ENCODE measurements at regions not wholly inside any gene's neighbourhood (a gene's known extent, or its start where the extent isn't known, plus 50 kb on each side); places are given as distances from the start of the nearest gene placed in this dataset.

DNA sequence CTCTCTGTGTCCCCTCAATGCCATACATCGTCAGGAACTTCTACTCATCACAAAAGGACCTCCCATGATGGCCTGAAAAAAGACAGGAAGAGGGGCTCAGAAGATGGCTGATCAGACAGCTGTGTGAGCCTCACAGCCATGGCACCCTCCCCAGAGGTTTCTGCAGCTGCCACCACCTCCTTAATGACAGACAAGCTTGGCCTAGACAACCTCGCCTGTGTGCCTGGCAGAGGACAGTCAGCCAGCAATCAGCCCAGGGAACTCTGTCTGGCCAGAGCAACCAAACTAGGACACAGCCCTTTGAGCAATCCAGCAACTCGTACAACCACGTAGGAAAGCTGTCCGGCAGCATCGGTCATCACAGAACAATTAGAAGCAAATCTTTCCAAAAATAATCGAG is 54.2 kb upstream of the MED9 start:
- Histone ChIP-seq H2BK5ac (ENCODE audit: low read length) (peak overlapping the region; percentile 59), H2BK120ac (ENCODE audit: low read depth, low read length) (no peak overlapping the region), H3K9ac (ENCODE audit: low read depth, low read length, poor library complexity) (no peak overlapping the region), H4K91ac (ENCODE audit: low read depth, low read length, poor library complexity) (no peak overlapping the region), H3K4me1 (ENCODE audit: control insufficient read depth in 2 of 2, insufficient read depth in 1 of 2, low read depth in 1 of 2, low read length in 2 of 2) (no peaks in the 10 kb centered on the region), H3K18ac (ENCODE audit: low read length) (no peak overlapping the region), H3K14ac (ENCODE audit: low read length) (no peak overlapping the region), H3K79me1 (ENCODE audit: low read depth, low read length) (no peaks in the 10 kb centered on the region), H3K23ac (ENCODE audit: low read depth, low read length, poor library complexity) (no peak overlapping the region), H3K27ac (replicated peaks; ENCODE audit: low read length) (no peak overlapping the region), H2BK15ac (ENCODE audit: low read length) (no peak overlapping the region), H3K36me3 (replicated peaks in 1 of 2; ENCODE audit: control insufficient read depth in 2 of 2, insufficient read depth in 2 of 2, low read length in 2 of 2) (peaks cover 0 to 1% of the 10 kb centered on the region in 2 donors), H3K4me2 (ENCODE audit: insufficient read depth, low read length, poor library complexity, severe bottlenecking) (no peak overlapping the region), H3K4ac (ENCODE audit: low read length) (no peak overlapping the region), H2AK5ac (ENCODE audit: low read depth, low read length) (no peak overlapping the region), H4K8ac (ENCODE audit: low read depth, low read length) (no peak overlapping the region), H3K27me3 (ENCODE audit: control insufficient read depth in 3 of 3, insufficient read depth in 3 of 3, low read depth in 1 of 3, low read length in 3 of 3) (peaks cover 0 to 8% (median 0%) of the 10 kb centered on the region in 3 experiments), H3K9me3 (replicated peaks in 1 of 2; ENCODE audit: control insufficient read depth in 2 of 2, insufficient read depth in 1 of 2, low read depth in 1 of 2, low read length in 2 of 2) (peaks cover 10 to 22% of the 10 kb centered on the region in 2 donors), H3K4me3 (ENCODE audit: low read length in 2 of 2) (no peak overlapping the region), H2BK12ac (ENCODE audit: low read length) (no peak overlapping the region), H2AFZ (ENCODE audit: low read length) (no peak overlapping the region)
- no peak for DNase-seq (ENCODE audit: low spot score)
- no CpG with 5 or more reads among the region's 7 CpGs for WGBS, 2 donors (ENCODE audit: extremely low coverage in 2 of 2, insufficient read length in 2 of 2, insufficient replicate concordance in 1 of 2)

DNA sequence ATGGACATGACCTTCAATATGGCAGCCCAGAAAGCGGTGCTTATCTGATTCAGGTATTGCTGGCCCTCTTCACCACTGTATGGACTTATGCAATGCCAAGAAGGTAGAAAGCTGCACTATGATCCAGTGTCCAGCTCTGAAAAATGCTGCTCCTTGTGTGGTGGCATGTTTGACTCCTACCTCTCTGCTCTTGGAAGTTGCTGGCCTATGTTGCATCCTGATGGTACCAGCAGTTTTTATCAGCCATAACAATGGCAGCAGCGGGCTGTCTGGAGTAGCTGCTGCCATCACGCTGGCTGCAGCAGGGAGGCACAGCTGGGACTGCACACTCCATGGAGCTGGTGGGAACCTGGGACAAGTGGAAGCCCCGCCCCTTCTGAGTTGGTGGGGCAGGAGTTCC is 53.1 kb upstream of the MED9 start:
- no peak overlapping the region for H3K4me2 ChIP-seq (ENCODE audit: insufficient read depth, low read length, poor library complexity, severe bottlenecking)

DNA sequence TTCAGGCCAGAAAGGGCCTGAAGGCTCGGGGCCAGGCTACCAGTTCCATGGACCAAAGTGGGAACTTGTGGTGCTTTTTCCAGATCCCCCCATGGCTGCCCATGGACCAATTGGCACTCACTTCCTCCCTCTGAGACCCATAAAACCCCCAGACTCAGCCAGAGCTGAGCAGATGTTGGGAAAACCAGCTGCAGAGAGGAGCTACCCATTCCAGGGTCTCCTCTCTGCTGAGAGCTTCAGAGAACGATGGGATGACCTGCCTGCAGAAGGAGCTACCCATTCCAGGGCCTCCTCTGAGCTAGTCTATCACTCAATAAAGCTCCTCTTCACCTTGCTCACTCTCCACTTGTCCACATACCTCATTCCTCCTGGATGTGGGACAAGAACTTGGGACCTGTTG is 52.2 kb upstream of the MED9 start:
- no peak overlapping the region for H2BK15ac ChIP-seq (ENCODE audit: low read length)
- no peak overlapping the region for H2BK120ac ChIP-seq (ENCODE audit: low read depth, low read length)
- H3K14ac ChIP-seq (ENCODE audit: low read length) = no peak overlapping the region
- no peak overlapping the region for H3K18ac ChIP-seq (ENCODE audit: low read length)
- no peak overlapping the region for H3K23ac ChIP-seq (ENCODE audit: low read depth, low read length, poor library complexity)
- H3K79me1 ChIP-seq (ENCODE audit: low read depth, low read length) = no peaks in the 10 kb centered on the region
- H4K91ac ChIP-seq (ENCODE audit: low read depth, low read length, poor library complexity) = no peak overlapping the region
- H3K27me3 ChIP-seq (ENCODE audit: control insufficient read depth in 3 of 3, insufficient read depth in 3 of 3, low read depth in 1 of 3, low read length in 3 of 3) = peaks cover 0 to 8% (median 0%) of the 10 kb centered on the region in 3 experiments
- no peak overlapping the region for H3K4me3 ChIP-seq (ENCODE audit: low read length in 2 of 2)
- no peak overlapping the region for H3K4me2 ChIP-seq (ENCODE audit: insufficient read depth, low read length, poor library complexity, severe bottlenecking)
- no peak overlapping the region for H2AK5ac ChIP-seq (ENCODE audit: low read depth, low read length)
- no peak overlapping the region for H3K27ac ChIP-seq (replicated peaks; ENCODE audit: low read length)
- peaks cover 0 to 1% of the 10 kb centered on the region in 2 donors for H3K36me3 ChIP-seq (replicated peaks in 1 of 2; ENCODE audit: control insufficient read depth in 2 of 2, insufficient read depth in 2 of 2, low read length in 2 of 2)
- no peaks in the 10 kb centered on the region for H3K4me1 ChIP-seq (ENCODE audit: control insufficient read depth in 2 of 2, insufficient read depth in 1 of 2, low read depth in 1 of 2, low read length in 2 of 2)
- H3K9ac ChIP-seq (ENCODE audit: low read depth, low read length, poor library complexity) = no peak overlapping the region
- no peak overlapping the region for H4K8ac ChIP-seq (ENCODE audit: low read depth, low read length)
- H2BK5ac ChIP-seq (ENCODE audit: low read length) = no peak overlapping the region
- DNase-seq (ENCODE audit: low spot score) = no peak
- no CpG with 5 or more reads among the region's 2 CpGs for WGBS, 2 donors (ENCODE audit: extremely low coverage in 2 of 2, insufficient read length in 2 of 2, insufficient replicate concordance in 1 of 2)
- peaks cover 10 to 22% of the 10 kb centered on the region in 2 donors for H3K9me3 ChIP-seq (replicated peaks in 1 of 2; ENCODE audit: control insufficient read depth in 2 of 2, insufficient read depth in 1 of 2, low read depth in 1 of 2, low read length in 2 of 2)
- no peak overlapping the region for H3K4ac ChIP-seq (ENCODE audit: low read length)
- no peak overlapping the region for H2BK12ac ChIP-seq (ENCODE audit: low read length)
- no peak overlapping the region for H2AFZ ChIP-seq (ENCODE audit: low read length)

More for the DNA sequence above, 53.1 kb upstream of the MED9 start:
- H2BK5ac ChIP-seq (ENCODE audit: low read length) = no peak overlapping the region
- H3K4ac ChIP-seq (ENCODE audit: low read length) = no peak overlapping the region
- no peak overlapping the region for H4K91ac ChIP-seq (ENCODE audit: low read depth, low read length, poor library complexity)
- no peak for DNase-seq (ENCODE audit: low spot score)
- no peak overlapping the region for H3K27ac ChIP-seq (replicated peaks; ENCODE audit: low read length)
- H2BK120ac ChIP-seq (ENCODE audit: low read depth, low read length) = no peak overlapping the region
- H3K23ac ChIP-seq (ENCODE audit: low read depth, low read length, poor library complexity) = no peak overlapping the region
- no peaks in the 10 kb centered on the region for H3K79me1 ChIP-seq (ENCODE audit: low read depth, low read length)
- peaks cover 0 to 8% (median 0%) of the 10 kb centered on the region in 3 experiments for H3K27me3 ChIP-seq (ENCODE audit: control insufficient read depth in 3 of 3, insufficient read depth in 3 of 3, low read depth in 1 of 3, low read length in 3 of 3)
- H3K14ac ChIP-seq (ENCODE audit: low read length) = no peak overlapping the region
- H2AK5ac ChIP-seq (ENCODE audit: low read depth, low read length) = peak overlapping the region; percentile 24
- no peak overlapping the region for H3K9ac ChIP-seq (ENCODE audit: low read depth, low read length, poor library complexity)
- peak overlapping the region; percentile 46 for H3K18ac ChIP-seq (ENCODE audit: low read length)
- H4K8ac ChIP-seq (ENCODE audit: low read depth, low read length) = no peak overlapping the region
- no peak overlapping the region for H2BK12ac ChIP-seq (ENCODE audit: low read length)
- peaks cover 10 to 22% of the 10 kb centered on the region in 2 donors for H3K9me3 ChIP-seq (replicated peaks in 1 of 2; ENCODE audit: control insufficient read depth in 2 of 2, insufficient read depth in 1 of 2, low read depth in 1 of 2, low read length in 2 of 2)
- no peak overlapping the region for H3K4me3 ChIP-seq (ENCODE audit: low read length in 2 of 2)
- H2AFZ ChIP-seq (ENCODE audit: low read length) = no peak overlapping the region
- peaks cover 0 to 1% of the 10 kb centered on the region in 2 donors for H3K36me3 ChIP-seq (replicated peaks in 1 of 2; ENCODE audit: control insufficient read depth in 2 of 2, insufficient read depth in 2 of 2, low read length in 2 of 2)
- no CpG with 5 or more reads among the region's 4 CpGs for WGBS, 2 donors (ENCODE audit: extremely low coverage in 2 of 2, insufficient read length in 2 of 2, insufficient replicate concordance in 1 of 2)
- no peak overlapping the region for H2BK15ac ChIP-seq (ENCODE audit: low read length)
- H3K4me1 ChIP-seq (ENCODE audit: control insufficient read depth in 2 of 2, insufficient read depth in 1 of 2, low read depth in 1 of 2, low read length in 2 of 2) = no peaks in the 10 kb centered on the region

DNA sequence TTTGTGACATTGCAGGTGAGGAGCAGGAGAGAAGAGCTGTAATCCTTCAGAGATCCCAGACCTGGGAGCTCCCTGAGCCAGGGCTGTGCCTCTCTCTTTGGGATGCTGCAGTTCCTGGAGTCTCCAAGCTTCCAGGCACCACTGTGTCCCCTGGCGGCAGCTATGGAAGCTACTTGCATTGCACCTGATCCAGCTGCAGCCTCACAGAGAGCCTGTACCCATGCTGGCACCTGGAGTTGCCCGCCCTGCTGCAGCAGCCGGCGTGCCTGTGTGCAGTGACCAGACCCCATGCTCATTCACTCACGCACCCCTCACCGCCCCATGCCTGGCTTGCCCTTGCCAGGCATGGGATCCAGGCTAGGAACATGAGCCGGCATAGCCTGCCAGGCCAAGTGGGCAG is 51.8 kb upstream of the MED9 start:
- no peak overlapping the region for H3K9ac ChIP-seq (ENCODE audit: low read depth, low read length, poor library complexity)
- H2BK120ac ChIP-seq (ENCODE audit: low read depth, low read length) = no peak overlapping the region
- no peak overlapping the region for H3K4ac ChIP-seq (ENCODE audit: low read length)
- H2BK15ac ChIP-seq (ENCODE audit: low read length) = no peak overlapping the region
- no peak overlapping the region for H2BK12ac ChIP-seq (ENCODE audit: low read length)
- H3K27ac ChIP-seq (replicated peaks; ENCODE audit: low read length) = no peak overlapping the region
- H3K4me3 ChIP-seq (ENCODE audit: low read length in 2 of 2) = peak overlapping the region in 1 of 2 donors; percentile 65
- H4K8ac ChIP-seq (ENCODE audit: low read depth, low read length) = no peak overlapping the region
- peaks cover 10 to 22% of the 10 kb centered on the region in 2 donors for H3K9me3 ChIP-seq (replicated peaks in 1 of 2; ENCODE audit: control insufficient read depth in 2 of 2, insufficient read depth in 1 of 2, low read depth in 1 of 2, low read length in 2 of 2)
- H3K27me3 ChIP-seq (ENCODE audit: control insufficient read depth in 3 of 3, insufficient read depth in 3 of 3, low read depth in 1 of 3, low read length in 3 of 3) = peaks cover 0 to 8% (median 0%) of the 10 kb centered on the region in 3 experiments
- no peaks in the 10 kb centered on the region for H3K79me1 ChIP-seq (ENCODE audit: low read depth, low read length)
- no peak overlapping the region for H2BK5ac ChIP-seq (ENCODE audit: low read length)
- H3K14ac ChIP-seq (ENCODE audit: low read length) = no peak overlapping the region
- H3K4me2 ChIP-seq (ENCODE audit: insufficient read depth, low read length, poor library complexity, severe bottlenecking) = no peak overlapping the region
- WGBS, 2 donors (ENCODE audit: extremely low coverage in 2 of 2, insufficient read length in 2 of 2, insufficient replicate concordance in 1 of 2) = no CpG with 5 or more reads among the region's 7 CpGs
- DNase-seq (ENCODE audit: low spot score) = no peak
- H4K91ac ChIP-seq (ENCODE audit: low read depth, low read length, poor library complexity) = no peak overlapping the region
- H3K18ac ChIP-seq (ENCODE audit: low read length) = no peak overlapping the region
- peaks cover 0 to 1% of the 10 kb centered on the region in 2 donors for H3K36me3 ChIP-seq (replicated peaks in 1 of 2; ENCODE audit: control insufficient read depth in 2 of 2, insufficient read depth in 2 of 2, low read length in 2 of 2)
- H3K23ac ChIP-seq (ENCODE audit: low read depth, low read length, poor library complexity) = no peak overlapping the region
- H2AK5ac ChIP-seq (ENCODE audit: low read depth, low read length) = no peak overlapping the region
- no peaks in the 10 kb centered on the region for H3K4me1 ChIP-seq (ENCODE audit: control insufficient read depth in 2 of 2, insufficient read depth in 1 of 2, low read depth in 1 of 2, low read length in 2 of 2)
- H2AFZ ChIP-seq (ENCODE audit: low read length) = no peak overlapping the region

Measured in neuronal stem cell (in vitro differentiated cells).